H9 (cell line): ENCODE measurements at regions not wholly inside any gene's neighbourhood (a gene's known extent, or its start where the extent isn't known, plus 50 kb on each side); places are given as distances from the start of the nearest gene placed in this dataset.

ENCODE experiments used
- DNase-seq: peaks from one replicate; pipeline ENCODE4 v3.0.0-alpha.2; 2017
- H2AFZ ChIP-seq: one replicate; pipeline ENCODE4 v1.6.1; 2013; ENCODE audit warnings: mild to moderate bottlenecking, low read length, control low read depth, moderate library complexity
- H2AK5ac ChIP-seq: 2 replicates; pipeline ENCODE4 v1.6.1; 2013; ENCODE audit warnings: low read length, control low read depth, mixed read lengths; ENCODE audit not compliant: insufficient read length
- H2BK120ac ChIP-seq: one replicate; pipeline ENCODE4 v1.6.1; 2013; ENCODE audit warnings: low read depth, mild to moderate bottlenecking, low read length, control low read depth, inconsistent platforms; ENCODE audit not compliant: poor library complexity, severe bottlenecking
- H2BK12ac ChIP-seq: 2 replicates; pipeline ENCODE4 v1.6.1; 2013; ENCODE audit warnings: low read length, control low read depth, mixed read lengths, low read depth; ENCODE audit not compliant: insufficient read length
- H2BK15ac ChIP-seq: 2 replicates; pipeline ENCODE4 v1.6.1; 2013; ENCODE audit warnings: low read depth, low read length, control low read depth
- H2BK20ac ChIP-seq: one replicate; pipeline ENCODE4 v1.6.1; 2013; ENCODE audit warnings: low read depth, mild to moderate bottlenecking, low read length, control low read depth, inconsistent platforms; ENCODE audit not compliant: poor library complexity, severe bottlenecking
- H2BK5ac ChIP-seq: 2 replicates; pipeline ENCODE4 v1.6.1; 2013; ENCODE audit warnings: low read length, control low read depth, mixed read lengths; ENCODE audit not compliant: insufficient read length
- H3K14ac ChIP-seq: 2 replicates; pipeline ENCODE4 v1.6.1; 2013; ENCODE audit warnings: low read length, control low read depth; ENCODE audit not compliant: insufficient read depth
- H3K18ac ChIP-seq: 2 replicates; pipeline ENCODE4 v1.6.1; 2013; ENCODE audit warnings: low read depth, mild to moderate bottlenecking, mixed read lengths, low read length, control low read depth; ENCODE audit not compliant: insufficient read length
- H3K23ac ChIP-seq: 2 replicates; pipeline ENCODE4 v1.6.1; 2013; ENCODE audit warnings: low read length, control low read depth, mixed read lengths, low read depth; ENCODE audit not compliant: insufficient read length
- H3K23me2 ChIP-seq: 2 replicates; pipeline ENCODE4 v1.6.1; 2013; ENCODE audit warnings: low read depth, mild to moderate bottlenecking, mixed read lengths, low read length, control low read depth; ENCODE audit not compliant: insufficient read length, poor library complexity, severe bottlenecking
- H3K27ac ChIP-seq: 2 replicates; pipeline ENCODE4 v1.5.1; 2013; ENCODE audit warnings: low read length, control low read depth, mixed read lengths, low read depth; ENCODE audit not compliant: insufficient read length
- H3K27me3 ChIP-seq: 2 replicates; pipeline ENCODE4 v1.6.1; 2013; ENCODE audit warnings: low read length, control low read depth, inconsistent platforms; ENCODE audit not compliant: insufficient read depth
- H3K4ac ChIP-seq: 2 replicates; pipeline ENCODE4 v1.6.1; 2013; ENCODE audit warnings: low read depth, mild to moderate bottlenecking, control low read depth, inconsistent platforms, low read length, moderate library complexity
- H3K4me1 ChIP-seq: 2 replicates; pipeline ENCODE4 v1.6.1; 2013; ENCODE audit warnings: low read length, control low read depth, inconsistent platforms; ENCODE audit not compliant: insufficient read depth
- H3K4me2 ChIP-seq: 2 replicates; pipeline ENCODE4 v1.6.1; 2013; ENCODE audit warnings: low read length, control low read depth, mixed read lengths; ENCODE audit not compliant: insufficient read length, insufficient read depth
- H3K56ac ChIP-seq: 2 replicates; pipeline ENCODE4 v1.6.1; 2013; ENCODE audit warnings: low read depth, mild to moderate bottlenecking, mixed read lengths, low read length, control low read depth; ENCODE audit not compliant: insufficient read length
- H3K79me1 ChIP-seq: 2 replicates; pipeline ENCODE4 v1.6.1; 2013; ENCODE audit warnings: low read depth, mild to moderate bottlenecking, moderate library complexity, low read length, control low read depth, inconsistent platforms; ENCODE audit not compliant: insufficient read depth, poor library complexity, severe bottlenecking
- H3K79me2 ChIP-seq: 2 replicates; pipeline ENCODE4 v1.6.1; 2013; ENCODE audit warnings: low read length, control low read depth, inconsistent platforms; ENCODE audit not compliant: insufficient read depth
- H3K9ac ChIP-seq: 2 replicates; pipeline ENCODE4 v1.6.1; 2013; ENCODE audit warnings: low read length, control low read depth, mixed read lengths; ENCODE audit not compliant: insufficient read length; ENCODE audit errors: extremely low read depth
- H3K9me3 ChIP-seq: one replicate; pipeline ENCODE4 v1.6.1; 2013; ENCODE audit warnings: low read depth, low read length, inconsistent platforms; ENCODE audit not compliant: control insufficient read depth
- H3T11ph ChIP-seq: one replicate; pipeline ENCODE4 v1.6.1; 2013; ENCODE audit warnings: mild to moderate bottlenecking, low read length, control low read depth, inconsistent platforms
- H4K20me1 ChIP-seq: one replicate; pipeline ENCODE4 v1.6.1; 2013; ENCODE audit not compliant: control insufficient read depth, insufficient read length, insufficient read depth
- H4K5ac ChIP-seq: 2 replicates; pipeline ENCODE4 v1.6.1; 2013; ENCODE audit warnings: low read depth, mild to moderate bottlenecking, mixed read lengths, low read length, control low read depth; ENCODE audit not compliant: insufficient read length
- H4K8ac ChIP-seq: replicated peaks from 2 replicates; pipeline ENCODE4 v1.6.1; 2013; ENCODE audit warnings: low read length, control low read depth, mixed read lengths, low read depth; ENCODE audit not compliant: insufficient read length
- H4K91ac ChIP-seq: 2 replicates; pipeline ENCODE4 v1.6.1; 2013; ENCODE audit warnings: low read depth, mild to moderate bottlenecking, moderate library complexity, mixed read lengths, low read length, control low read depth; ENCODE audit not compliant: insufficient read length
- H3K27ac Mint-ChIP-seq, 3 experiments: 2 replicates in 2 of 3; 3 replicates in 1 of 3; pipeline ENCODE4 v1.8.0; 2020 to 2021; ENCODE audit warnings: mixed read lengths in 3 of 3, mild to moderate bottlenecking in 1 of 3, moderate library complexity in 1 of 3
- H3K27me3 Mint-ChIP-seq: 2 replicates; pipeline ENCODE4 v1.8.0; 2021; ENCODE audit warnings: low read depth, mild to moderate bottlenecking, moderate library complexity, mixed read lengths
- H3K36me3 Mint-ChIP-seq, 3 experiments: 2 replicates in 2 of 3; 3 replicates in 1 of 3; pipeline ENCODE4 v1.8.0; 2020 to 2021; ENCODE audit warnings: low read depth in 3 of 3, mixed read lengths in 3 of 3; ENCODE audit not compliant: insufficient read depth in 1 of 3
- H3K4me1 Mint-ChIP-seq, 2 experiments: 2 replicates each; pipeline ENCODE4 v1.8.0; 2020; ENCODE audit warnings: mixed read lengths in 2 of 2
- H3K4me3 Mint-ChIP-seq, 2 experiments: 2 replicates in 1 of 2; 3 replicates in 1 of 2; pipeline ENCODE4 v1.8.0; 2020 to 2021; ENCODE audit warnings: mild to moderate bottlenecking in 2 of 2, mixed read lengths in 2 of 2, moderate library complexity in 1 of 2
- H3K9me3 Mint-ChIP-seq, 2 experiments: 2 replicates in 1 of 2; 3 replicates in 1 of 2; pipeline ENCODE4 v1.8.0; 2020; ENCODE audit warnings: mild to moderate bottlenecking in 2 of 2, mixed read lengths in 2 of 2, moderate library complexity in 1 of 2
- WGBS: extraction: QIAGEN DNeasy Blood & Tissue Kit; methylation state at CpG from one replicate; pipeline ENCODE4 v1.1.7; 2013; ENCODE audit warnings: missing lambda C conversion rate, low lambda C conversion rate, mixed read lengths; ENCODE audit not compliant: insufficient read length; ENCODE audit errors: extremely low coverage; 5-methylcytosine and 5-hydroxymethylcytosine counted together
- TF ChIP-seq, protein P1 (sequence below): fragments of 200-600 bp; sonication (generic); conservative IDR thresholded peaks from 3 replicates; pipeline ENCODE4 v1.8.0; 2021; ENCODE audit warnings: antibody characterized with exemption, mild to moderate bottlenecking

DNA sequence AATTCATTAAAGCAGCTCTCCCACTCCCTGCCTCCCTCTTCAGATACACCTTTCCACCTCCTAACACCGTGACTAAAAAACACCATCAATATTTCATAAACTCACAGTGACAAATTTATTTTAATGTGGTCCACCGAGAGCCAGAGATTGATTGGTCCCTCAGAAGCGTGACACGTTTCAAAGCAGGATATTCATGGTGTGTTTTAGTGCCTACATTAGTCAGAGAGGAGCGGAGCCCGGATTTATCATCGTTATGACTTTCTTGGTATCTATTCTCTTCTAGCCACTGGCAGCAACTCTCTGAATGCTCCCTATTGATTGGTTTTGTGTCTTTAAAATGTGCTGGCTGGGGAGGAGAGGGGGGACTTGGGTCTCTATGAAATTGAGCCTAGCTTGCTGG is 265.3 kb downstream of the DHX35 start:
- Histone ChIP-seq H2BK15ac (no peak overlapping the region), H3K4ac (no peak overlapping the region), H2BK5ac (no peak overlapping the region), H3K4me1 (no peaks in the 10 kb centered on the region), H3T11ph (no peak overlapping the region), H3K56ac (no peak overlapping the region), H3K9me3 (no peaks in the 10 kb centered on the region), H2BK120ac (no peak overlapping the region), H3K23ac (no peak overlapping the region), H3K79me2 (no peaks in the 10 kb centered on the region), H2BK20ac (no peak overlapping the region), H4K8ac (no peak overlapping the region), H2AK5ac (no peak overlapping the region), H4K5ac (no peak overlapping the region), H4K91ac (no peak overlapping the region), H3K14ac (no peak overlapping the region), H4K20me1 (no peaks in the 10 kb centered on the region), H3K9ac (no peak overlapping the region), H3K27ac (no peak overlapping the region), H3K23me2 (no peaks in the 10 kb centered on the region), H3K79me1 (no peaks in the 10 kb centered on the region), H3K4me2 (no peak overlapping the region), H3K18ac (no peak overlapping the region), H2AFZ (no peak overlapping the region), H3K27me3 (no peaks in the 10 kb centered on the region), H2BK12ac (no peak overlapping the region)
- no peaks in the 10 kb centered on the region for H3K36me3 Mint-ChIP-seq
- DNase-seq: no peak
- TF ChIP-seq, protein P1, sequence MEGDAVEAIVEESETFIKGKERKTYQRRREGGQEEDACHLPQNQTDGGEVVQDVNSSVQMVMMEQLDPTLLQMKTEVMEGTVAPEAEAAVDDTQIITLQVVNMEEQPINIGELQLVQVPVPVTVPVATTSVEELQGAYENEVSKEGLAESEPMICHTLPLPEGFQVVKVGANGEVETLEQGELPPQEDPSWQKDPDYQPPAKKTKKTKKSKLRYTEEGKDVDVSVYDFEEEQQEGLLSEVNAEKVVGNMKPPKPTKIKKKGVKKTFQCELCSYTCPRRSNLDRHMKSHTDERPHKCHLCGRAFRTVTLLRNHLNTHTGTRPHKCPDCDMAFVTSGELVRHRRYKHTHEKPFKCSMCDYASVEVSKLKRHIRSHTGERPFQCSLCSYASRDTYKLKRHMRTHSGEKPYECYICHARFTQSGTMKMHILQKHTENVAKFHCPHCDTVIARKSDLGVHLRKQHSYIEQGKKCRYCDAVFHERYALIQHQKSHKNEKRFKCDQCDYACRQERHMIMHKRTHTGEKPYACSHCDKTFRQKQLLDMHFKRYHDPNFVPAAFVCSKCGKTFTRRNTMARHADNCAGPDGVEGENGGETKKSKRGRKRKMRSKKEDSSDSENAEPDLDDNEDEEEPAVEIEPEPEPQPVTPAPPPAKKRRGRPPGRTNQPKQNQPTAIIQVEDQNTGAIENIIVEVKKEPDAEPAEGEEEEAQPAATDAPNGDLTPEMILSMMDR: no peak
- H3K9me3 Mint-ChIP-seq: no peaks in the 10 kb centered on the region
- H3K4me1 Mint-ChIP-seq: no peaks in the 10 kb centered on the region
- H3K27ac Mint-ChIP-seq: no peak overlapping the region
- H3K4me3 Mint-ChIP-seq: no peak overlapping the region
- WGBS: no CpG with 5 or more reads among the region's 7 CpGs
- peaks cover 12% of the 10 kb centered on the region for H3K27me3 Mint-ChIP-seq
